Liver (tissue), 8 donors: ENCODE measurements at regions not wholly inside any gene's neighbourhood (a gene's known extent, or its start where the extent isn't known, plus 50 kb on each side); places are given as distances from the start of the nearest gene placed in this dataset.

Experiments used
- DNase-seq: peaks from one replicate; pipeline ENCODE4 v3.0.0-alpha.2; 2017; ENCODE audit warnings: low spot score
- H3K27ac ChIP-seq, 2 donors: one replicate each; pipeline ENCODE4 v1.7.0; 2013; ENCODE audit warnings: inconsistent platforms in 2 of 2, low read length in 2 of 2, control low read depth in 1 of 2, low read depth in 1 of 2, mild to moderate bottlenecking in 1 of 2
- H3K27me3 ChIP-seq, 4 donors: one replicate each; pipeline versions ENCODE4 v1.6.1 to v1.7.0; 2013; ENCODE audit warnings: low read length in 3 of 4, inconsistent platforms in 1 of 4, mild to moderate bottlenecking in 1 of 4, moderate library complexity in 1 of 4; ENCODE audit not compliant: control insufficient read depth in 4 of 4, insufficient read depth in 4 of 4
- H3K36me3 ChIP-seq, 4 donors: one replicate each; pipeline versions ENCODE4 v1.6.1 to v1.7.0; 2013; ENCODE audit warnings: low read length in 3 of 4, mild to moderate bottlenecking in 3 of 4, low read depth in 1 of 4, moderate library complexity in 1 of 4; ENCODE audit not compliant: control insufficient read depth in 4 of 4, insufficient read depth in 3 of 4
- H3K4me1 ChIP-seq, 4 donors: one replicate each; pipeline versions ENCODE4 v1.6.1 to v1.7.0; 2013; ENCODE audit warnings: low read length in 3 of 4, mild to moderate bottlenecking in 3 of 4, moderate library complexity in 1 of 4; ENCODE audit not compliant: control insufficient read depth in 4 of 4, insufficient read depth in 4 of 4
- H3K4me3 ChIP-seq, 3 donors: one replicate each; pipeline versions ENCODE4 v1.6.1 to v1.7.0; 2013; ENCODE audit warnings: low read length in 3 of 3, control low read depth in 1 of 3, low read depth in 1 of 3, mild to moderate bottlenecking in 1 of 3
- H3K9ac ChIP-seq, 2 donors: one replicate each; pipeline ENCODE4 v1.7.0; 2013; ENCODE audit warnings: low read length in 2 of 2, mild to moderate bottlenecking in 2 of 2, moderate library complexity in 2 of 2, control low read depth in 1 of 2, low read depth in 1 of 2
- H3K9me3 ChIP-seq, 4 donors: one replicate each; pipeline versions ENCODE4 v1.6.1 to v1.7.0; 2013; ENCODE audit warnings: low read length in 3 of 4; ENCODE audit not compliant: control insufficient read depth in 4 of 4
- ATF3 ChIP-seq: IDR thresholded peaks from 2 replicates; pipeline ENCODE4 v1.6.1; 2016; ENCODE audit warnings: antibody characterized with exemption
- CTCF ChIP-seq: fragments of 150-350 bp; IDR thresholded peaks from 2 replicates; pipeline ENCODE4 v1.5.1; 2017; ENCODE audit warnings: improper control_type of control experiment, low read depth, low read length; ENCODE audit not compliant: missing input control
- EGR1 ChIP-seq, 2 donors: IDR thresholded peaks; 2 replicates each; pipeline ENCODE4 v1.6.1; 2016 to 2018; ENCODE audit warnings: antibody characterized with exemption in 2 of 2, low read depth in 2 of 2
- FOXA1 ChIP-seq: IDR thresholded peaks from 2 replicates; pipeline ENCODE4 v1.6.1; 2016; ENCODE audit warnings: antibody characterized with exemption
- FOXA2 ChIP-seq: IDR thresholded peaks from 2 replicates; pipeline ENCODE4 v1.6.1; 2016; ENCODE audit warnings: antibody characterized with exemption
- GABPA ChIP-seq, 2 donors: IDR thresholded peaks in 1 of 2; conservative IDR thresholded peaks in 1 of 2; 2 replicates each; pipeline ENCODE4 v1.6.1; 2016; ENCODE audit warnings: antibody characterized with exemption in 2 of 2, mild to moderate bottlenecking in 1 of 2, moderate library complexity in 1 of 2
- HNF4A ChIP-seq, 2 donors: conservative IDR thresholded peaks; 2 replicates each; pipeline ENCODE4 v1.6.1; 2016; ENCODE audit warnings: antibody characterized with exemption in 2 of 2, mild to moderate bottlenecking in 2 of 2
- HNF4G ChIP-seq: IDR thresholded peaks from 2 replicates; pipeline ENCODE4 v1.6.1; 2016; ENCODE audit warnings: antibody characterized with exemption
- JUND ChIP-seq, 2 donors: IDR thresholded peaks; 2 replicates each; pipeline ENCODE4 v1.6.1; 2016; ENCODE audit warnings: antibody characterized with exemption in 2 of 2
- MAX ChIP-seq: IDR thresholded peaks from 2 replicates; pipeline ENCODE4 v1.6.1; 2016; ENCODE audit warnings: antibody characterized with exemption
- NR2F2 ChIP-seq: IDR thresholded peaks from 2 replicates; pipeline ENCODE4 v1.6.1; 2016; ENCODE audit warnings: antibody characterized with exemption
- RAD21 ChIP-seq, 2 donors: IDR thresholded peaks; 2 replicates each; pipeline ENCODE4 v1.6.1; 2016; ENCODE audit warnings: antibody characterized with exemption in 2 of 2, mild to moderate bottlenecking in 2 of 2
- REST ChIP-seq: IDR thresholded peaks from 2 replicates; pipeline ENCODE4 v1.6.1; 2016; ENCODE audit warnings: antibody characterized with exemption, mild to moderate bottlenecking
- RXRA ChIP-seq, 2 donors: IDR thresholded peaks; 2 replicates each; pipeline ENCODE4 v1.6.1; 2017 to 2018; ENCODE audit warnings: antibody characterized with exemption in 2 of 2, mild to moderate bottlenecking in 1 of 2
- SP1 ChIP-seq: IDR thresholded peaks from 2 replicates; pipeline ENCODE4 v1.6.1; 2018; ENCODE audit warnings: antibody characterized with exemption, mild to moderate bottlenecking
- TAF1 ChIP-seq: conservative IDR thresholded peaks from 2 replicates; pipeline ENCODE4 v1.6.1; 2016; ENCODE audit warnings: antibody characterized with exemption, mild to moderate bottlenecking
- YY1 ChIP-seq: IDR thresholded peaks from 2 replicates; pipeline ENCODE4 v1.6.1; 2016; ENCODE audit warnings: antibody characterized with exemption, mild to moderate bottlenecking
- ZBTB33 ChIP-seq: IDR thresholded peaks from 2 replicates; pipeline ENCODE4 v1.6.1; 2016; ENCODE audit warnings: antibody characterized with exemption
- WGBS: extraction: QIAGEN DNeasy Blood & Tissue Kit; methylation state at CpG from one replicate; pipeline ENCODE4 v1.1.7; 2013; 5-methylcytosine and 5-hydroxymethylcytosine counted together
- donor health status: healthy.
- donor health status: healthy.
- donor health status: healthy.
- donor health status: healthy.
- donor health status: healthy.

- Histone ChIP-seq H3K27ac (no peak overlapping the region), H3K27me3 (no peaks in the 10 kb centered on the region), H3K4me3 (no peak overlapping the region), H3K36me3 (no peaks in the 10 kb centered on the region), H3K9me3 (no peaks in the 10 kb centered on the region), H3K9ac (no peak overlapping the region), H3K4me1 (no peaks in the 10 kb centered on the region)
- TF ChIP-seq REST (no peak), SP1 (no peak), CTCF (no peak), GABPA (IDR thresholded peaks at IDR 0.05 in 1 of 2, conservative IDR thresholded peaks at IDR 0.05 in 1 of 2) (no peak), HNF4A (conservative IDR thresholded peaks at IDR 0.05) (no peak), TAF1 (no peak), EGR1 (IDR thresholded peaks at IDR 0.05; ENCODE audit: low read depth in 2 of 2) (no peak), ATF3 (no peak), MAX (no peak), HNF4G (no peak), NR2F2 (no peak), YY1 (no peak), JUND (IDR thresholded peaks at IDR 0.05) (no peak), RAD21 (IDR thresholded peaks at IDR 0.05) (no peak), ZBTB33 (no peak), RXRA (IDR thresholded peaks at IDR 0.05) (no peak), FOXA2 (no peak), FOXA1 (no peak)
- WGBS, result 97% methylated on average over 2 of the region's 2 CpGs
- no peak for DNase-seq
These were observed 477.7 kb downstream of the MAN2A1 start for GRCh38 chr5:110167384-110167783.

- no peak for DNase-seq
- TF ChIP-seq HNF4G, result no peak
- no peak for TF ChIP-seq TAF1
- no peak for TF ChIP-seq SP1
- WGBS, result 91% methylated on average over 2 of the region's 2 CpGs
- Histone ChIP-seq H3K9ac (no peak overlapping the region), H3K36me3 (no peaks in the 10 kb centered on the region), H3K27me3 (no peaks in the 10 kb centered on the region), H3K4me3 (no peak overlapping the region), H3K9me3 (no peaks in the 10 kb centered on the region), H3K27ac (no peak overlapping the region), H3K4me1 (no peaks in the 10 kb centered on the region)
These were observed 479.7 kb downstream of the MAN2A1 start for GRCh38 chr5:110169461-110169860.
